Stomach (tissue), 8 donors: ENCODE measurements at regions not wholly inside any gene's neighbourhood (a gene's known extent, or its start where the extent isn't known, plus 50 kb on each side); places are given as distances from the start of the nearest gene placed in this dataset.

ENCODE experiments used
- DNase-seq, 2 donors: peaks; one replicate each; pipeline versions ENCODE4 v3.0.0 to v3.0.0-alpha.2; 2013 to 2019
- H3K27ac ChIP-seq, 5 donors: fragments of 200-600 bp in 4 of 5; sonication (generic) in 4 of 5; one replicate each; pipeline ENCODE4 v1.5.1; 2013 to 2019; ENCODE audit warnings: mild to moderate bottlenecking in 1 of 5, moderate library complexity in 1 of 5
- H3K27me3 ChIP-seq, 3 donors: fragments of 200-600 bp; sonication (generic); one replicate each; pipeline ENCODE4 v1.5.1; 2017 to 2019; ENCODE audit warnings: mixed run types in 1 of 3
- H3K36me3 ChIP-seq, 4 donors: fragments of 200-600 bp; sonication (generic); 1 replicate in 3 of 4; 2 replicates in 1 of 4; pipeline ENCODE4 v1.5.1; 2016 to 2019
- H3K4me1 ChIP-seq, 4 donors: fragments of 200-600 bp; sonication (generic); one replicate each; pipeline ENCODE4 v1.5.1; 2016 to 2019
- H3K4me3 ChIP-seq, 4 donors: fragments of 200-600 bp; sonication (generic) in 3 of 4; one replicate each; pipeline ENCODE4 v1.5.1; 2016 to 2019; ENCODE audit warnings: mild to moderate bottlenecking in 1 of 4
- H3K9me3 ChIP-seq, 4 donors: fragments of 200-600 bp; sonication (generic); one replicate each; pipeline ENCODE4 v1.5.1; 2016 to 2019
- EP300 ChIP-seq: sonication (generic); formaldehyde crosslinking; IDR thresholded peaks from one replicate; pipeline ENCODE4 v1.6.1; 2017; ENCODE audit warnings: antibody characterized with exemption
- POLR2A ChIP-seq, 4 donors: fragments of 450-650 bp; IDR thresholded peaks; one replicate each; pipeline ENCODE4 v1.6.1; 2016; ENCODE audit warnings: antibody characterized with exemption in 4 of 4, control low read depth in 2 of 4, mild to moderate bottlenecking in 1 of 4, moderate library complexity in 1 of 4
- POLR2AphosphoS5 ChIP-seq, 3 donors: sonication (generic); formaldehyde crosslinking; IDR thresholded peaks; one replicate each; pipeline ENCODE4 v1.6.1; 2016; ENCODE audit warnings: antibody characterized with exemption in 3 of 3
- WGBS, 5 donors: extraction: QIAGEN DNeasy Blood & Tissue Kit in 3 of 5; methylation state at CpG; one replicate each; pipeline versions ENCODE4 v1.1.5 to v1.1.7; 2013 to 2018; 5-methylcytosine and 5-hydroxymethylcytosine counted together
- intact Hi-C: fragments of 100-400 bp; cut with DNase I; formaldehyde crosslinking; loops from one replicate; pipeline ENCODE4 v1.15.1; 2023; ENCODE audit warnings: low total_unique reads
- TF ChIP-seq, protein P1 (sequence below), 7 experiments: fragments of 450-650 bp in 4 of 7; fragments of 200-600 bp in 3 of 7; sonication (generic) in 3 of 7; IDR thresholded peaks; one replicate each; pipeline ENCODE4 v1.5.1; 2016 to 2019; ENCODE audit warnings: antibody characterized with exemption in 7 of 7, control low read depth in 2 of 7, mild to moderate bottlenecking in 1 of 7
- donor health status: healthy with polysubstance abuse.
- donor health status: Bipolar disorder and iron deficiency.
- donor health status: healthy.

DNA sequence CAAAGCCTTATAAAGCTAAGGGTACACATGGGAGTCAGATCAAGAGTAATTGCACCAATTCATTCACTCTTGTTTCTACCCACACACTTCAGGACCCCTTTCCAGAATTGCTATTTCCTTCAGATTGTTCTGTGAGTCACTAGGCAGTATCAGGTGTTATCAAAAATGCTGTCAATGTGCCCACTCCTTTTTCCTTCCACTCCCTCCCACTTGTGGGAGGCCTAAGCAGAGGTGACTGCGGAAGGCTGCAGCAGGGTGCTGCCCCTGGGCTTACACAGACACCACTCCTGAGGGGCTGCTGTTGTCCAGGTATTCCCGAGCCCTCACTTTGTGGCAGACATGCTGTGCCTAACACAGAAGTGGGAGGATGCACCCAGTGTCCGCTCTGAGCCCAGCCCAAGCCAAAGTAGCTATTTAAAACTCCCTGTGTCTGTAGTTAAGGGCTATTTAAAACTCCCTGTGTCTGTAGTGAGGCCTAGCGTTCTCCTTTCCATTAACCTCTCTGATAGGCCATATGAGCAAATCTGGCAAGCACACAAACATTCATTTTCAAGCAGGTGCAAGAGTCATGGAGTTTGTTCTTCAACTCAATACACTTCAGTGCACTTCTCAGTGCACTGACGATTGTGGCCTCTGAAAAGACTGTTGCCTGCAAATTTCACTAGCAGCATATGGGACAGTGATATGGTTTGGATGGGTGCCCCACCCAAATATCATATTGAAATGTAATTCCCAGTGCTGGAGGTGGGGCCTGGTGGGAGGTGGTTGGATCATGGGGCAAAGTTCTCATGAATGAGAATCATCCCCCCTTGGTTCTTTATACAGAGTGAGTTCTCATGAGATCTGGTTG lies 117.8 kb downstream of the PHLDA1 start:
- no peaks in the 10 kb centered on the region for H3K9me3 ChIP-seq
- DNase-seq = peak in 1 of 2 donors; percentile 53
- H3K36me3 ChIP-seq = no peaks in the 10 kb centered on the region
- TF ChIP-seq, protein P1, sequence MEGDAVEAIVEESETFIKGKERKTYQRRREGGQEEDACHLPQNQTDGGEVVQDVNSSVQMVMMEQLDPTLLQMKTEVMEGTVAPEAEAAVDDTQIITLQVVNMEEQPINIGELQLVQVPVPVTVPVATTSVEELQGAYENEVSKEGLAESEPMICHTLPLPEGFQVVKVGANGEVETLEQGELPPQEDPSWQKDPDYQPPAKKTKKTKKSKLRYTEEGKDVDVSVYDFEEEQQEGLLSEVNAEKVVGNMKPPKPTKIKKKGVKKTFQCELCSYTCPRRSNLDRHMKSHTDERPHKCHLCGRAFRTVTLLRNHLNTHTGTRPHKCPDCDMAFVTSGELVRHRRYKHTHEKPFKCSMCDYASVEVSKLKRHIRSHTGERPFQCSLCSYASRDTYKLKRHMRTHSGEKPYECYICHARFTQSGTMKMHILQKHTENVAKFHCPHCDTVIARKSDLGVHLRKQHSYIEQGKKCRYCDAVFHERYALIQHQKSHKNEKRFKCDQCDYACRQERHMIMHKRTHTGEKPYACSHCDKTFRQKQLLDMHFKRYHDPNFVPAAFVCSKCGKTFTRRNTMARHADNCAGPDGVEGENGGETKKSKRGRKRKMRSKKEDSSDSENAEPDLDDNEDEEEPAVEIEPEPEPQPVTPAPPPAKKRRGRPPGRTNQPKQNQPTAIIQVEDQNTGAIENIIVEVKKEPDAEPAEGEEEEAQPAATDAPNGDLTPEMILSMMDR (IDR thresholded peaks at IDR 0.05) = no peak
- no peak for TF ChIP-seq POLR2A (IDR thresholded peaks at IDR 0.05)
- no peak for TF ChIP-seq EP300
- peak in 1 of 3 donors; percentile 9 for TF ChIP-seq POLR2AphosphoS5 (IDR thresholded peaks at IDR 0.05)
- peak overlapping the region in 3 of 5 donors; percentile 14 to 68 (median 32) for H3K27ac ChIP-seq
- H3K4me1 ChIP-seq = peaks cover 11 to 27% (median 15%) of the 10 kb centered on the region in 4 donors
- intact Hi-C loops = no loop called here
- 54 to 67% (median 61%) methylated on average over 3 to 5 of the region's 5 CpGs for WGBS, 5 donors
- H3K27me3 ChIP-seq = no peaks in the 10 kb centered on the region
- no peak overlapping the region for H3K4me3 ChIP-seq

DNA sequence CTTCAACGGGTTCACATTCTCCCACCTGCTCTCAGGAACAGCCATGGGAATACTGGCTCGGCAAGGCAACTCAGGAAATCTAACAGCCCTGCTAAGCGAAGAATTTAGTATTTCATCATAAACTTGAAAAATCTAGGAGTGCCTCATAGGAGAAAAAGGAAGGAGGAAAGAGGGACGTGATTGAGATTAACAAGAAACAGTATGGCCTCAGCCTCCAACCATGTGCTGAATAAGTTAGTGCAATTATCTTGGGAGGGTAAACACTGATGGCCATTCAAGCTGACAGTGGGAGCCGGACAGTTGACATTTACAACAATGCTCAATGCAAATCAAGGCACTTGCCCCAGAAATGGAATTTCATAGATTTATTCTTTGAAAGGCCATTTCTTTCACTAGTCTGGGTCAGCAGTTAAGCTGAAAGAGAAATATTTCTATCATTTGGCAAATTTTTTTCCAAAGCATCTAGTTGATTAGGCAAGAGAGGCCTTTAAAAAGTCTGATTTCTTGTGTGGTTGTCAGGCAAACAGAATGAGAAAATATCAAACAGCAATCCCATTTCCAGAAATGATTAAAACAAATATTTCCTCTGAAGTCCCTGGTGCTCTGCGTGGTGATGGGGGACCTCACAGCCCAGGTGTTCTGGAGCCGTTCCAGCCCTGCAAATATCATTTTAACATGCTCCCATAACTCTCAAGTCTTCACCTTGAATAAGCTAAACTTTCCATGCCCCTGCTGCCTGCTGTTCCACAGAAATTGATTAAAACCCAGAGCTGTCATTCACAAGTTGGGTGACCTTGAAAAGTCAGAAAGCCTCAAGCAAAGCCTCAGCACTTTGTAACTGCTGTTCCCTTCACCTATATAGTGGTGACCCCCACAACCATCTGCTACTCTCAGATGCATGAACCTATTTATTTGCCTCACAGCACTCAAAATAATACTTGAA lies 121.6 kb downstream of the PHLDA1 start:
- Histone ChIP-seq H3K4me1 (peaks cover 11 to 38% (median 17%) of the 10 kb centered on the region in 4 donors), H3K4me3 (no peak overlapping the region), H3K9me3 (no peaks in the 10 kb centered on the region), H3K27ac (peak overlapping the region in 2 of 5 donors; percentile 23 to 46), H3K36me3 (no peaks in the 10 kb centered on the region), H3K27me3 (no peaks in the 10 kb centered on the region)
- TF ChIP-seq POLR2A (IDR thresholded peaks at IDR 0.05) (no peak), EP300 (no peak), POLR2AphosphoS5 (IDR thresholded peaks at IDR 0.05) (no peak)
- TF ChIP-seq, protein P1 (IDR thresholded peaks at IDR 0.05) = no peak
- intact Hi-C loops = no loop called here
- 61 to 72% (median 64%) methylated on average over 7 of the region's 7 CpGs for WGBS, 5 donors
- peak in 1 of 2 donors; percentile 57 for DNase-seq

DNA sequence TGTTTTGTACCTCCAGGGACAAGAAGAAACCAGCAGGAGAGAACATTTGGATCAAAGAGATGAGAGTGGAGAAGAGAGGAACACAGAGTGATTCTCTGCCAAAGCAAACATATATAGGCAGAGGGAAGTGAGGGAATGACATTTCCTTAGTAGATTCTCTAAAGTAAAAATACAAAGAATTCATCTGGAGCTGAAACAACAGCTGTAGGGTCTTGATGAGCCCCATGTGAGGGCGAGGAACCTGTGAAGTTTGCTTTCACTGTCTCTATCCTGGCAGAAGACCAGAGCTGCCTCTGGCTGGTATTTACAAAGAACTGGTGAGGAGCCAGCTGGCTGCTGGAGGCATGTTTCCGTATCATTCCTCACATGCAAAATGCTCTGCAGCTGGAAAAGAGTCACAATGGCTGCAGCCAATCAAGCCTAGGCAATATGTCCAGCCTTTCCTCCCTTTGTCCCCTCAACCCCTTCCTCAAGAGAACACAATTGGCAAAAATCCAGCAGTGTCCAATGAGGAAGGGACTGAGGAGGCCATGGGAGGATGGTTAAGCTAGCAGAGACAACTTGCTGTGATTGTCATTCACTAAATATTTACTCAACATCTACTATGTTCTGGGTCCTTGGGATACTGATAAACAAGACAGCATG lies 122.5 kb downstream of the PHLDA1 start:
- Histone ChIP-seq H3K27me3 (no peaks in the 10 kb centered on the region), H3K9me3 (no peaks in the 10 kb centered on the region), H3K36me3 (no peaks in the 10 kb centered on the region), H3K4me3 (no peak overlapping the region), H3K27ac (peak overlapping the region in 3 of 5 donors; percentile 14 to 46 (median 23)), H3K4me1 (peaks cover 11 to 36% (median 17%) of the 10 kb centered on the region in 4 donors)
- 8 to 28% (median 15%) methylated on average over 2 of the region's 2 CpGs for WGBS, 5 donors
- intact Hi-C loops = no loop called here
- TF ChIP-seq POLR2A (IDR thresholded peaks at IDR 0.05) (no peak), POLR2AphosphoS5 (IDR thresholded peaks at IDR 0.05) (peak in 2 of 3 donors; percentile 22 to 35), EP300 (no peak)
- TF ChIP-seq, protein P1 (IDR thresholded peaks at IDR 0.05) = no peak
- peak; percentile 85 to 87 for DNase-seq

DNA sequence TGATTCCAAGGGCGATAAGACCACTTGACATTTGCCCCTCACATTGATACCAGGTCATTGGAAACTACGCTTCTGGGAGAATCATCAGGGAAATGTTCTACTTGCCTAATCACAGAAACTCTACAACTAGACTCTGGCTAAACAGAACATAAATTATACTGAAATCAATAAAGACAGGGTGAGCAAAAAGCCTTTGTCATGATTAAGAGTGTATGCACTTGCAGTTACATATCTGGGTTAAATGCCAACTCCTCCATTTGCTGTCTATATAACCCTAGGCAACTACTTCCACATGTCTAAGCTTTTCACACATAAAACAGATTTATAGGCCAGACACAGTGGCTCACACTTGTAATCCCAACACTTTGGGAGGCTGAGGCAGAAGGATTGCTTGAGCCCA lies 125.7 kb downstream of the PHLDA1 start:
- H3K4me1 ChIP-seq = peaks cover 9 to 29% (median 14%) of the 10 kb centered on the region in 4 donors
- H3K4me3 ChIP-seq = no peak overlapping the region
- no peak overlapping the region for H3K27ac ChIP-seq
- WGBS, 5 donors = 79 to 94% (median 88%) methylated on average over 2 of the region's 2 CpGs
- no peaks in the 10 kb centered on the region for H3K36me3 ChIP-seq
- TF ChIP-seq, protein P1 (IDR thresholded peaks at IDR 0.05) = no peak
- TF ChIP-seq POLR2A (IDR thresholded peaks at IDR 0.05) = no peak
- no peak for TF ChIP-seq EP300
- TF ChIP-seq POLR2AphosphoS5 (IDR thresholded peaks at IDR 0.05) = no peak
- no peaks in the 10 kb centered on the region for H3K9me3 ChIP-seq
- H3K27me3 ChIP-seq = no peaks in the 10 kb centered on the region
- no peak for DNase-seq
- intact Hi-C loops = no loop called here
